Calu3 (cell line): ENCODE measurements at regions not wholly inside any gene's neighbourhood (a gene's known extent, or its start where the extent isn't known, plus 50 kb on each side); places are given as distances from the start of the nearest gene placed in this dataset.

Experiments used
- BruUV-seq: library from RNA; stranded (reverse); fragments of 400-500 nt; replicated peaks from 2 replicates; lab custom pipeline; 2021; lab: Mats Ljungman, UMichigan
- CTCF ChIA-PET: fragments of 300-600 bp; sonication (Branson Sonifier 250); formaldehyde crosslinking; loops from one replicate; lab custom pipeline; 2022; ENCODE audit warnings: antibody characterized with exemption; lab: Charles Lee
- DNase-seq: peaks from one replicate; pipeline ENCODE4 v3.0.0; 2022
- H3K27ac Mint-ChIP-seq: one replicate; pipeline ENCODE4 v1.8.0; 2022; ENCODE audit warnings: mixed read lengths; ENCODE audit not compliant: unreplicated experiment
- H3K27me3 Mint-ChIP-seq: one replicate; pipeline ENCODE4 v1.8.0; 2022; ENCODE audit warnings: mixed read lengths; ENCODE audit not compliant: unreplicated experiment
- H3K36me3 Mint-ChIP-seq: one replicate; pipeline ENCODE4 v1.8.0; 2022; ENCODE audit warnings: mild to moderate bottlenecking, moderate library complexity, mixed read lengths; ENCODE audit not compliant: insufficient read depth, unreplicated experiment
- H3K4me1 Mint-ChIP-seq: one replicate; pipeline ENCODE4 v1.8.0; 2022; ENCODE audit warnings: mild to moderate bottlenecking, low read depth, mixed read lengths; ENCODE audit not compliant: unreplicated experiment
- H3K4me3 Mint-ChIP-seq: one replicate; pipeline ENCODE4 v1.8.0; 2022; ENCODE audit warnings: mild to moderate bottlenecking, low read depth, moderate library complexity, mixed read lengths; ENCODE audit not compliant: unreplicated experiment
- H3K9me3 Mint-ChIP-seq: one replicate; pipeline ENCODE4 v1.8.0; 2022; ENCODE audit warnings: low read depth, mixed read lengths; ENCODE audit not compliant: unreplicated experiment
- intact Hi-C: fragments of 100-400 bp; cut with micrococcal nuclease; formaldehyde crosslinking; loops from one replicate; pipeline ENCODE4 v1.10.0; 2022; ENCODE audit not compliant: unreplicated experiment
- TF ChIP-seq, protein P1 (sequence below): fragments of 200-600 bp; IDR thresholded peaks from one replicate; pipeline ENCODE4 v1.8.0; 2022; ENCODE audit warnings: antibody characterized with exemption; ENCODE audit not compliant: unreplicated experiment

DNA sequence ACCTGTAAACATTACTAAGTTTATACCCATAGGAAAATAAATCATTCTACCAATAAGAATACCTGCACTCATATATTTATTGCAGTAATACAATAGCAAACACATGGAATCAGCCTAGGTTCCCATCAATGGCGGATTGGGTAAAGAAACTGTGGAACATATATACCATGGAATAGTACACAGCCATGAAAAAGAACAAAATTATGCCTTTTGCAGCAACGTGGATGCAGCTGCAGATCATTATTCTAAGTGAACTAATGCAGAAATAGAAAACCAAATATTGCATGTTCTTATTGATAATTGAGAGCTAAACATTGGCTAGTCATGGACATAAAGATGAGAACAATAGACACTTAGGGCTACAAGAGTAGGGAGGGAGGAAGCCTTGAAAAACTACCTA, 667.4 kb upstream of the WWC1 start:
- TF ChIP-seq, protein P1, sequence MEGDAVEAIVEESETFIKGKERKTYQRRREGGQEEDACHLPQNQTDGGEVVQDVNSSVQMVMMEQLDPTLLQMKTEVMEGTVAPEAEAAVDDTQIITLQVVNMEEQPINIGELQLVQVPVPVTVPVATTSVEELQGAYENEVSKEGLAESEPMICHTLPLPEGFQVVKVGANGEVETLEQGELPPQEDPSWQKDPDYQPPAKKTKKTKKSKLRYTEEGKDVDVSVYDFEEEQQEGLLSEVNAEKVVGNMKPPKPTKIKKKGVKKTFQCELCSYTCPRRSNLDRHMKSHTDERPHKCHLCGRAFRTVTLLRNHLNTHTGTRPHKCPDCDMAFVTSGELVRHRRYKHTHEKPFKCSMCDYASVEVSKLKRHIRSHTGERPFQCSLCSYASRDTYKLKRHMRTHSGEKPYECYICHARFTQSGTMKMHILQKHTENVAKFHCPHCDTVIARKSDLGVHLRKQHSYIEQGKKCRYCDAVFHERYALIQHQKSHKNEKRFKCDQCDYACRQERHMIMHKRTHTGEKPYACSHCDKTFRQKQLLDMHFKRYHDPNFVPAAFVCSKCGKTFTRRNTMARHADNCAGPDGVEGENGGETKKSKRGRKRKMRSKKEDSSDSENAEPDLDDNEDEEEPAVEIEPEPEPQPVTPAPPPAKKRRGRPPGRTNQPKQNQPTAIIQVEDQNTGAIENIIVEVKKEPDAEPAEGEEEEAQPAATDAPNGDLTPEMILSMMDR: no peak
- no peaks in the 10 kb centered on the region for H3K27me3 Mint-ChIP-seq
- no peaks in the 10 kb centered on the region for H3K9me3 Mint-ChIP-seq
- H3K36me3 Mint-ChIP-seq: no peaks in the 10 kb centered on the region
- H3K27ac Mint-ChIP-seq: no peak overlapping the region
- no peak overlapping the region for H3K4me3 Mint-ChIP-seq
- no TSS peak for BruUV-seq
- peaks cover 10% of the 10 kb centered on the region for H3K4me1 Mint-ChIP-seq
- no peak for DNase-seq
- CTCF ChIA-PET: interaction anchor here (0.6 kb wide), 2 partner anchors 72 to 611 kb away, joined by 4 to 5 read pairs; no protein-coding TSS in a partner anchor
- intact Hi-C loops: no loop called here

DNA sequence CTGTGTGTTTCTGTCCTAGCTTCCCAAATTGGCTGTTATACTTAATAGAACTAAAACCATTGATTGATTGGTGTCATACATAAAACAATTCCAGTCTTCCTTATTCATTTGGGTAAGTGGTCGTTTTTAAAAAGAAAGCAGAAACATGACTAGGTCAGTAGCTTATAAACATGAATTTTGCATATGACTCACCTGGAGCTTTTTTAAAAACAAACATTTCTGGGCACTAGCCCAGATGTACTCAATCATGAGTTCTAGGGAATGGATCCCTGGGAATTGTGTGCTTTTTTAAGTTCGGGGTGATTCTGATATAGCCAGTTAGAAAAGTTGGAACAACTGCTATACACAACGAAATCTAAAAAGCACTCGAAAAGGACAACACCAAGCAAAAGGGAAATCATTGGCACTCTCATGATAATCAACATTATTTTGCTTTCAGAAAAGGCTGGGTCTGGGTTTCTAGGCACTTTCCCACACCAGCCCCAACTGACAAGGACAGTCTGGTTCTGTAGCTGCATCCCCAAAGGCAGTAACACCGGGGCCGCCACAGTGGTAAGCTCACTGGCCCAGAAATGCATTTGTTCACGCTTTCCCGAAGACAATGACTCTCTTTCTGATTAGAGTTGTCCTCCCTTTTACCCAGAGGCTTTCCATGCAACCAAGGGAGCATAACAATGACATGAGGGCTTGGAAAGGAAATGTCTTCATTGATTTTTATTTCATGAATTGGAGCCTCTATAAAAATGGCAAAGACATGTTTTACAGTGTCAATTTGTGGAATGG, 664.9 kb upstream of the WWC1 start:
- Mint-ChIP-seq H3K27me3 (no peaks in the 10 kb centered on the region), H3K9me3 (no peaks in the 10 kb centered on the region), H3K4me1 (peaks cover 10% of the 10 kb centered on the region), H3K36me3 (no peaks in the 10 kb centered on the region), H3K4me3 (no peak overlapping the region), H3K27ac (no peak overlapping the region)
- no TSS peak for BruUV-seq
- CTCF ChIA-PET: no interaction called here
- DNase-seq: no peak
- intact Hi-C loops: no loop called here
- TF ChIP-seq, protein P1: no peak

DNA sequence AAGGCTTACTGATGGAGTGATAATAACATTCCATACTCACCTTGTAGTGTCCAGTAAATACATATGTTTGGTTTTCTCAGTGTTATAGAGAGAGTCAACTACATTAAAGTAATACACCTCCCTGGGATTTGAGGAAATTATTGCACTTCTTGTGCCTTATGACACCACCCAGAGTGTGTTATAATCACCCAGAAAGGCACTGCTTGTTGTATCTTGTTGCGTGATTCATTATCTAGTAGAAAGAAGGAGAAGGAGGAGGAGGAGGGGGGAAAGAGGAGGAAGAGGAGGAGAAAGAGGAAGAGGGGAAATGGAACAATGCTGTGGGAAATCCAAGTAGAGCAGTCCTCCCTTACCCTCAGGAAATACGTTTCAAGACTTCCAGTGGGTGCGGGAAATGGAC, 661.8 kb upstream of the WWC1 start:
- DNase-seq: no peak
- no peaks in the 10 kb centered on the region for H3K4me1 Mint-ChIP-seq
- CTCF ChIA-PET: no interaction called here

DNA sequence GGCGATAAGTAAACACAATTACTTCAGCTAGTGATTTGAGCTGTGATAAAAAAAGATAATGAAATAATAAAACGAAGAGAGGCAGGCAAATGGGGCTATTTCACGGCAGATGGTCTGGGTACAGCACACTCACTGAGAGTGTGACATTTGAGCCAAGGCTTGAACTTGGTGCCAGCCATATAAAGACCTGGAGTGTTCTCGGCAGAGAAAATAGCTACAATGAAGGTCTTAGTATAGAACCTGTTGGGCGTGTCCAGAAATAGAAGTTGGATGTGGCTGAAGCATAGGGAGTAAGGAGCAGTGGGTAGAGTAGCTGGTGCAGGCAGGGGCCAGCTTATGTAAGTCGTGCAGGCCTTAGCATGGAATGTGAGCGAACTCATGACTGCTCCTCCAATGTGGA, 660.3 kb upstream of the WWC1 start:
- Mint-ChIP-seq H3K9me3 (no peaks in the 10 kb centered on the region), H3K4me3 (no peak overlapping the region), H3K36me3 (no peaks in the 10 kb centered on the region), H3K4me1 (no peaks in the 10 kb centered on the region), H3K27ac (no peak overlapping the region), H3K27me3 (no peaks in the 10 kb centered on the region)
- no TSS peak for BruUV-seq
- intact Hi-C loops: no loop called here
- TF ChIP-seq, protein P1: no peak
- CTCF ChIA-PET: interaction anchor here (0.5 to 1.3 kb wide), 3 partner anchors 9 to 944 kb away, joined by 3 read pairs; no protein-coding TSS in a partner anchor
- no peak for DNase-seq

More for the DNA sequence above, 661.8 kb upstream of the WWC1 start:
- TF ChIP-seq, protein P1: no peak
- no peaks in the 10 kb centered on the region for H3K27me3 Mint-ChIP-seq
- BruUV-seq: no TSS peak
- no peak overlapping the region for H3K4me3 Mint-ChIP-seq
- no peak overlapping the region for H3K27ac Mint-ChIP-seq
- H3K9me3 Mint-ChIP-seq: no peaks in the 10 kb centered on the region
- no peaks in the 10 kb centered on the region for H3K36me3 Mint-ChIP-seq
- intact Hi-C loops: no loop called here
